ENCODE measurements at regions not wholly inside any gene's neighbourhood (a gene's known extent, or its start where the extent isn't known, plus 50 kb on each side); places are given as distances from the start of the nearest gene placed in this dataset.

DNA sequence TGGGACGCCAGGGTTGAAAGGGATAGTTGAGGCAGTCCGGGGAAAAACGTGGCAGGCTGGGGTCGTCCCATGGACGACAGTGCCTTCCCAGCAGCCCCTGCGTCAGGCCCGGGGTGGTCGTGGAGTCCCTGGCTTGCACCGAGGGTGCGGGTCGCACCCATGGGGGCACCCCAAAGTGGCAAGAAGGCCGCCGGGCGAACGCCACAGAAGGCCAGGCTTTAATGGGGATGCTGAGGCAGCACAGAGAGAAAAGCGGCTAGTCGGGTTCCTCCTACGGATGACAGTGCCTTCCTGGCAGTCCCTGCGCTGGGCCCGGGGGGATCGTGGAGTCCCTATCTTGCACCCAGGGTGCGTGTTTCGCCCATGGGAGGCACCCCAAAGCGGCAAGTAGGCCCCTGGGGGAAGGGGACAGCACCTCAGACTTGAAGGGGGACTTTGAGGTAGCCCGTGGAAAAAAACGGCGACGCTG lies 158.6 kb upstream of the ALG10B start:
- no peak for TF ChIP-seq CTCF (IDR thresholded peaks at IDR 0.05)

- TF ChIP-seq CTCF (IDR thresholded peaks at IDR 0.05): no peak
Observed at GRCh38 chr12:38158428-38159091, 158.0 kb upstream of the ALG10B start.

GRCh38 chr12:38159092-38159551 lies 157.5 kb upstream of the ALG10B start:
- no peak for TF ChIP-seq CTCF (IDR thresholded peaks at IDR 0.05)

DNA sequence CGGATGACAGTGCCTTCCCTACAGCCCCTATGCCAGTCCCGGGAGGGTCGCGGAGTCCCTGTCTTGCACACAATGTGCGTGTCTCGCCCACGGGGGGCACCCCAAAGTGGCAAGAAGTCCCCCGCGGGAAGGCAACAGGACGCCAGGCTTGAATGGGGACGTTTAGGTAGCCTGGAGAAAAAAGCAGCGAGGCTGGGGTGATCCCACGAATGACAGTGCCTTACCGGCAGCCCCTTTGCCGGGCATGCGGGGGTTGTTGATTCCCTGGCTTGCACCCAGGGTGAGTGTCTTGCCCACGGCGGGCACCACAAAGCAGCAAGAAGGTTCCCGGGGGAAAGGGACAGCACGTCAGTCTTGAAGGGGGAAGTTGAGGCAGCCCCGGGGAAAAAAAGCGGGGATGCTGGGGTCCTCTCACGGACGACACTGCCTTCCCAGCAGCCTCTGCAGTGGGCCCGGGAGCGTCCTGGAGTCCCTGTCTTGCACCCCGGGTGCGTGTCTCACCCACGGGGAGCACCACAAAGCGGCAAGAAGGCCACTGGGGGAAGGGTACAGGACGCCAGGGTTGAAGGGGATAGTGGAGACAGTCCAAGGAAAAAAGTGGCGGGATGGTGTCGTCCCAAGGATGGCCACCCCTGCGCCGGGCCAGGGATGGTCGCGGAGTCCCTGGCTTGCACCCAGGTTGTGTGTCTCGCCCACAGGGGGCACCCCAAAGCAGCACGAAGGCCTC lies 156.8 kb upstream of the ALG10B start:
- TF ChIP-seq CTCF (IDR thresholded peaks at IDR 0.05): no peak

DNA sequence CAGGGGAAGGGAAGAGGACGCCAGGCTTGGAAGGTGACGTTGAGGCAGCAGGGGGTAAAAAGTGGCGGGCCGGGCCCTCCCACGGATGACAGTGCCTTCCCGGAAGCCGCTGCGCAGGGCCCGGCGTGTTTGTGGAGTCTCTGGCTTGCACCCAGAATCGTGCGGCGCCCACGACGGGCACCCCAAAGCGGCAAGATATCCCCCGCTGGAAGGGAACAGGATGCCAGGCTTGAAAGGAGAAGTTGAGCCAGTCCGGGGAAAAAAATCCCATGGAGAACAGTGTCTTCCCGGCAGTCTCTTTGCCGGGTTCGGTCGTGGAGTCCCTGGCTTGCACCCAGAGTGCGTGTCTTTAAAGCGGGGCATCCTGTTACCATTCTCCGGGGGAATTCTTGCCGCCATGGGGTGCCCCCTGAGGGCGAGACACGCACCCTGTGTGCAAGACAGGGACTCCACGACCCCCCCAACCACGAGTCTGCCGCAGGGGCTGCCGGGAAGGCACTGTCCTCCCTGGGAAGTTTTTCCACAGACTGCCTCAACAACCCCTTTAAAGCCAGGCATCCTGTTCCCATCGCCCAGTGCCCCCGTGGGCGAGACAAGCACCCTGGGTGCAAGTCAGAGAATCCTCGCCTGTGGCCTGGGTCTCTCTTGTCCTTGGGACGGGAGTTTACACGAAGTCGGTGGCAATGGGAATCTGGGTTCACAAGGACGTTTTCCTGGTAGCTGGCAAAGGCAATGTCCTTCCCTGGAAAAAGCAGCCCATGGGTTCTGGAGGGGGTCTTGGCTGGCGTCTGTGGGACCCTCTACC lies 156.1 kb upstream of the ALG10B start:
- no peak for TF ChIP-seq CTCF (IDR thresholded peaks at IDR 0.05)

- no peak for TF ChIP-seq CTCF (IDR thresholded peaks at IDR 0.05)
Observed at GRCh38 chr12:38161123-38162000, 155.2 kb upstream of the ALG10B start.

- TF ChIP-seq CTCF (IDR thresholded peaks at IDR 0.05): no peak
Observed at GRCh38 chr12:38162013-38162412, 154.6 kb upstream of the ALG10B start.
